ENCODE measurements at regions not wholly inside any gene's neighbourhood (a gene's known extent, or its start where the extent isn't known, plus 50 kb on each side); places are given as distances from the start of the nearest gene placed in this dataset.

DNA sequence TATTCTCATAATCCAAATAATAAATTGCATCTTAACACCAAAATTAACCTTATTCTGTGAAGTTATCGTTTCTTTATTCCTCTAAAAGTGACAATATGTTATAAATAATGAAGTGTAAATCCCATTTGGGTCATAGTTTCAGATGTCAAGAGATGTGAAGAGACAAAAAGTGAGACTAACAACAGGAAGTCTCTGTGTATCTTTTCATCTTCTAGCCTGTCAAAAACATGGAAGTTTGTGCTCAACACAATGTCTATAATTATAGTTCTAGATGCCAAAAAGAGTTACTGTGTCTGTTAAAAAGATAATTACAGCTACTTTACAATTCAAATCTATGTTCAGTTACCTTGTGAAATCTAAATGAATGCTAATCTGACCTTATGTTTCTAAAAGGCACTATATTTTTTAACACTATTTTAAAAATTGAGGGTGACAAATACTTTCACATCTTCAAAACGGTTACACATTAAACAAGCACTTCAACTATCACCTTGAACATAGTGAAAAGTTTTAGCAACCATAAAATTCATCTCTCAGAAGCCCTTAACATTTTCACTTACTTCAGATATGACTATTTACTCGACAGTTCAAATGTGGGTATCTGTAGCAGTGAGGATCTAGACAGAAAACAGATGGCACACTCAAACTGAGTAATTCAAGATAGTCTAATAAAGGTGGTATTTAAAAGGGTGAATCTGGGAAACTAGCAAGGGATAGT is 509.8 kb downstream of the ARAP2 start:
- TF ChIP-seq, protein P1, sequence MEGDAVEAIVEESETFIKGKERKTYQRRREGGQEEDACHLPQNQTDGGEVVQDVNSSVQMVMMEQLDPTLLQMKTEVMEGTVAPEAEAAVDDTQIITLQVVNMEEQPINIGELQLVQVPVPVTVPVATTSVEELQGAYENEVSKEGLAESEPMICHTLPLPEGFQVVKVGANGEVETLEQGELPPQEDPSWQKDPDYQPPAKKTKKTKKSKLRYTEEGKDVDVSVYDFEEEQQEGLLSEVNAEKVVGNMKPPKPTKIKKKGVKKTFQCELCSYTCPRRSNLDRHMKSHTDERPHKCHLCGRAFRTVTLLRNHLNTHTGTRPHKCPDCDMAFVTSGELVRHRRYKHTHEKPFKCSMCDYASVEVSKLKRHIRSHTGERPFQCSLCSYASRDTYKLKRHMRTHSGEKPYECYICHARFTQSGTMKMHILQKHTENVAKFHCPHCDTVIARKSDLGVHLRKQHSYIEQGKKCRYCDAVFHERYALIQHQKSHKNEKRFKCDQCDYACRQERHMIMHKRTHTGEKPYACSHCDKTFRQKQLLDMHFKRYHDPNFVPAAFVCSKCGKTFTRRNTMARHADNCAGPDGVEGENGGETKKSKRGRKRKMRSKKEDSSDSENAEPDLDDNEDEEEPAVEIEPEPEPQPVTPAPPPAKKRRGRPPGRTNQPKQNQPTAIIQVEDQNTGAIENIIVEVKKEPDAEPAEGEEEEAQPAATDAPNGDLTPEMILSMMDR (conservative IDR thresholded peaks at IDR 0.05; ENCODE audit: low read length) = no peak
- TF ChIP-seq EZH2phosphoT487 (IDR thresholded peaks at IDR 0.05; ENCODE audit: borderline replicate concordance) = no peak

Data from Loucy (cell line).